ENCODE measurements at regions not wholly inside any gene's neighbourhood (a gene's known extent, or its start where the extent isn't known, plus 50 kb on each side); places are given as distances from the start of the nearest gene placed in this dataset.

- intact Hi-C loops (cut with DNase I): no loop called here
- ATAC-seq (ENCODE audit: poor library complexity) (no peak), DNase-seq (no peak)
Observed at GRCh38 chr6:151738267-151738666, 69.2 kb upstream of the ESR1 start.

GRCh38 chr6:151738960-151739359 lies 68.5 kb upstream of the ESR1 start:
- ATAC-seq (ENCODE audit: poor library complexity) (no peak), DNase-seq (no peak)
- intact Hi-C loops (cut with DNase I): no loop called here

DNA sequence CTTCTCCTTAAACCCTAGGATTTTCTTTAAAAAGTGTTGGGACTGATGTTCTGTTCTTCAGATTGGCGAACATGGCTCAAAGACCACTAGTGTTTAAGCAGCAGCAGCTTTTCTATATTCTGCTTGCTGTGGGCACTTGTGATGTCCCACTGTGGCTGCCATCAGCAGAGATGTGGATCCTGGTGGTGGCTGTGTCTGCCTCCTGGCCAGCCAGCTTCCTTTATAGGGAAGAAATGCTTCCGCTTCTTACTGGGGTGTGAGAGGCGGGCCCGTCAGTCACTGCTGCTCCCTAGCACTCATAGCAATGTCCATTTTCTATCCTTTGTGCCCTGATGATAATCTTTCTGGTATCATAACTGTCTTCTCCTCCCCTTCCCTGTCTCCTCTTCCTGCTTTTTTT lies 66.7 kb upstream of the ESR1 start:
- intact Hi-C loops (cut with DNase I): no loop called here
- no peak for DNase-seq
- ATAC-seq (ENCODE audit: poor library complexity): no peak

- DNase-seq (no peak), ATAC-seq (ENCODE audit: poor library complexity) (peak; percentile 91)
- intact Hi-C loops (cut with DNase I): no loop called here
Observed at GRCh38 chr6:151747896-151748295, 59.6 kb upstream of the ESR1 start.

DNA sequence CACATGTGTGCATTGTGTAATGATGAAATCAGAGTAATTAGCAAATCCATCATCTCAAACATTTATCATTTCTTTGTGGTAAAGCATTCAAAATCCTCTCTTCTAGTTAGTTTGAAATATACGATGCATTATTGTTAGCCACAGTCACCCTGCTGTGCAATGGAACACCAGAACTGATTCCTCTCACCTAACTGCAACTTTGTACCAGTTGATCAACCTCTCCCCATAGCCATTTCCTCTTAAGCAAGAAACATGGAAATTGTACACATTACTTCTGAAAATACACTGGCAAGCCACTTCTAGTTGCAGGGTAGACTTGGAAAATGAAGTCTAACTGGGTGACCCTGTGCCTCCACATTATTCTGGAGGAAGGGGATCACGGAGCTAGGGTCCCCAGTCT lies 58.1 kb upstream of the ESR1 start:
- intact Hi-C loops (cut with DNase I): no loop called here
- ATAC-seq (ENCODE audit: poor library complexity): no peak

DNA sequence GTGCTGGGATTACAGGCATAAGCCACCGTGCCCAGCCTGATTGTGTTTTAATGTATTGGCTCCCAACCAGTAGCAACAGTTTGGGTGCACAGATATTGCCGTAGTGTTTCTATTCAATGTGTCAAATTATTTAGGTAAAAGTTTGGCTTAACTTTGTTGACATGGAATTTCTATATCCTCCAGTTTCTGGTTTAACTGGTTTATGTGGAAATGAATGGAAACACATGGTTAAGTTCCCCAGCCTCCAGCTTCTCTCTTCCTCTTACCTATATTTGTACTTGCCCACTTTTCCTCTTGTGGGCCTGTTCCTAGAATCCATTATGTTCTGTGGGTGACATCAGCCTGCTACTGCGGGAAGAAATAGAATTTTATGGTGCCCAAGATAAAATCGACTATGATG lies 53.9 kb upstream of the ESR1 start:
- ATAC-seq (ENCODE audit: poor library complexity): no peak
- intact Hi-C loops (cut with DNase I): no loop called here
- DNase-seq: no peak

More for the DNA sequence above, 58.1 kb upstream of the ESR1 start:
- no peak for DNase-seq

GRCh38 chr6:151757506-151757955 lies 50.0 kb upstream of the ESR1 start:
- intact Hi-C loops (cut with DNase I): no loop called here
- ATAC-seq (ENCODE audit: poor library complexity) (no peak), DNase-seq (no peak)

Data from Right ventricle myocardium superior (tissue), 1 donor.